ENCODE measurements at regions not wholly inside any gene's neighbourhood (a gene's known extent, or its start where the extent isn't known, plus 50 kb on each side); places are given as distances from the start of the nearest gene placed in this dataset.

DNA sequence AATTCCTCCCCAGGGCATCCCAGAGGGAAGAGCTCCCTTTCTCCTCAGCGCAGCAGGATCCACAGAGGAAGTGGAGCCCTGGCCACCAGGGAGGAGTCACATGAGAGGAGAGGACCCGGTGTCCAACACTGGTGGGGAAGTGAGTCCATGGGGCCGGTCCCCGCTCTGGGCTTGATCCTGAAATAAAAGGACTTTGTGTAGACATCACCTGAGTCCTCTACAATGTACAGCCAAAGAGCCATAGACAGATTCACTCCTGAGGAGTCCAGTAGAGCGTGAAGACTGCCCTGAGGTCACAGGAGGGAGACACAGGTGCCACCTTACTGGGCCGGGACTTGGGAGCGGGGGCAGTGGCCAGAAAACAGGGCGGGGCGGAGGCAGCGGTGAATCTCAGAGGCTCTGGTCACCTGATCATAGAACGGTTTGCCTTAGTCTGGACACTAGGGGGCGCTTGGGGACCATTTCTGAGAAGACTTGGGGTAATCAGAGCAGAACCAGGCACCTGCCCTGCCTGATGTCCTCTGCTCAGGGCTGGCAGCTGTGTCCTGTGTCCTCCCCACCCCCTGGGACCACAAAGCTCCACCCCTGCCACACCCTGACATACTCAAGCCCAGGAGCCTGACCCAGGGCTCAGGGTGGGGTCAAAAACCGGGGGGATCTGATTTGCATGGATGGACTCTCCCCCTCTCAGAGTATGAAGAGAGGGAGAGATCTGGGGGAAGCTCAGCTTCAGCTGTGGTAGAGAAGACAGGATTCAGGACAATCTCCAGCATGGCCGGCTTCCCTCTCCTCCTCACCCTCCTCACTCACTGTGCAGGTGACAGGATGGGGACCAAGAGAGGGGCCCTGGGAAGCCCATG is 112.7 kb downstream of the VPREB1 start (continued):
- TF ChIP-seq, protein P1, sequence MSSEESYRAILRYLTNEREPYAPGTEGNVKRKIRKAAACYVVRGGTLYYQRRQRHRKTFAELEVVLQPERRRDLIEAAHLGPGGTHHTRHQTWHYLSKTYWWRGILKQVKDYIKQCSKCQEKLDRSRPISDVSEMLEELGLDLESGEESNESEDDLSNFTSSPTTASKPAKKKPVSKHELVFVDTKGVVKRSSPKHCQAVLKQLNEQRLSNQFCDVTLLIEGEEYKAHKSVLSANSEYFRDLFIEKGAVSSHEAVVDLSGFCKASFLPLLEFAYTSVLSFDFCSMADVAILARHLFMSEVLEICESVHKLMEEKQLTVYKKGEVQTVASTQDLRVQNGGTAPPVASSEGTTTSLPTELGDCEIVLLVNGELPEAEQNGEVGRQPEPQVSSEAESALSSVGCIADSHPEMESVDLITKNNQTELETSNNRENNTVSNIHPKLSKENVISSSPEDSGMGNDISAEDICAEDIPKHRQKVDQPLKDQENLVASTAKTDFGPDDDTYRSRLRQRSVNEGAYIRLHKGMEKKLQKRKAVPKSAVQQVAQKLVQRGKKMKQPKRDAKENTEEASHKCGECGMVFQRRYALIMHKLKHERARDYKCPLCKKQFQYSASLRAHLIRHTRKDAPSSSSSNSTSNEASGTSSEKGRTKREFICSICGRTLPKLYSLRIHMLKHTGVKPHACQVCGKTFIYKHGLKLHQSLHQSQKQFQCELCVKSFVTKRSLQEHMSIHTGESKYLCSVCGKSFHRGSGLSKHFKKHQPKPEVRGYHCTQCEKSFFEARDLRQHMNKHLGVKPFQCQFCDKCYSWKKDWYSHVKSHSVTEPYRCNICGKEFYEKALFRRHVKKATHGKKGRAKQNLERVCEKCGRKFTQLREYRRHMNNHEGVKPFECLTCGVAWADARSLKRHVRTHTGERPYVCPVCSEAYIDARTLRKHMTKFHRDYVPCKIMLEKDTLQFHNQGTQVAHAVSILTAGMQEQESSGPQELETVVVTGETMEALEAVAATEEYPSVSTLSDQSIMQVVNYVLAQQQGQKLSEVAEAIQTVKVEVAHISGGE (CRISPR knock-in tag; IDR thresholded peaks at IDR 0.05): 0 out of 6 replicates have a peak, but pooled peaks of 1 of the 3 experiments have one; percentile 27
- TF ChIP-seq CXXC5 (CRISPR knock-in tag; IDR thresholded peaks at IDR 0.05): peak; percentile 62
- no peak for TF ChIP-seq MECOM (CRISPR knock-in tag; IDR thresholded peaks at IDR 0.05)
- peak; percentile 95 for TF ChIP-seq TOE1 (IDR thresholded peaks at IDR 0.05; ENCODE audit: borderline replicate concordance)
- TF ChIP-seq TOE1 (CRISPR knock-in tag; IDR thresholded peaks at IDR 0.05; ENCODE audit: borderline replicate concordance, low read depth): 0 out of 2 replicates have a peak, but pooled peaks have one; percentile 88
- peak; percentile 87; the same call in 1 of the 2 replicates for TF ChIP-seq CC2D1A (IDR thresholded peaks at IDR 0.05)
- TF ChIP-seq POLR3A (IDR thresholded peaks at IDR 0.05; ENCODE audit: borderline replicate concordance, extremely low read depth, insufficient read depth, insufficient read length): no peak
- no peak for TF ChIP-seq ZNF184 (CRISPR knock-in tag; IDR thresholded peaks at IDR 0.05)
- TF ChIP-seq CBFB (CRISPR knock-in tag; IDR thresholded peaks at IDR 0.05): peak; percentile 82; the same call in 1 of the 2 replicates
- TF ChIP-seq HMGXB4 (CRISPR knock-in tag; IDR thresholded peaks at IDR 0.05): peak; percentile 43; the same call in 1 of the 2 replicates
- TF ChIP-seq NONO (IDR thresholded peaks at IDR 0.05; ENCODE audit: low read depth in 2 of 2, low read length in 1 of 2): peak in 1 of 2 experiments; percentile 71; a peak in 1 of 4 replicates
- TF ChIP-seq TCF3 (CRISPR knock-in tag; IDR thresholded peaks at IDR 0.05): peak; percentile 61
- TF ChIP-seq, protein P2, sequence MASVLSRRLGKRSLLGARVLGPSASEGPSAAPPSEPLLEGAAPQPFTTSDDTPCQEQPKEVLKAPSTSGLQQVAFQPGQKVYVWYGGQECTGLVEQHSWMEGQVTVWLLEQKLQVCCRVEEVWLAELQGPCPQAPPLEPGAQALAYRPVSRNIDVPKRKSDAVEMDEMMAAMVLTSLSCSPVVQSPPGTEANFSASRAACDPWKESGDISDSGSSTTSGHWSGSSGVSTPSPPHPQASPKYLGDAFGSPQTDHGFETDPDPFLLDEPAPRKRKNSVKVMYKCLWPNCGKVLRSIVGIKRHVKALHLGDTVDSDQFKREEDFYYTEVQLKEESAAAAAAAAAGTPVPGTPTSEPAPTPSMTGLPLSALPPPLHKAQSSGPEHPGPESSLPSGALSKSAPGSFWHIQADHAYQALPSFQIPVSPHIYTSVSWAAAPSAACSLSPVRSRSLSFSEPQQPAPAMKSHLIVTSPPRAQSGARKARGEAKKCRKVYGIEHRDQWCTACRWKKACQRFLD (CRISPR knock-in tag; IDR thresholded peaks at IDR 0.05): no peak
- TF ChIP-seq, protein P3, sequence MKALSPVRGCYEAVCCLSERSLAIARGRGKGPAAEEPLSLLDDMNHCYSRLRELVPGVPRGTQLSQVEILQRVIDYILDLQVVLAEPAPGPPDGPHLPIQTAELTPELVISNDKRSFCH (CRISPR knock-in tag; IDR thresholded peaks at IDR 0.05): no peak
- TF ChIP-seq, protein P3 (tag; IDR thresholded peaks at IDR 0.05): peak; percentile 61; the same call in 1 of the 2 replicates
- TF ChIP-seq CBX3 (IDR thresholded peaks at IDR 0.05; ENCODE audit: borderline replicate concordance in 1 of 2, low read length in 2 of 2): peak in 1 of 2 experiments; percentile 63; a peak in 1 of 3 replicates
- TF ChIP-seq, protein P4, sequence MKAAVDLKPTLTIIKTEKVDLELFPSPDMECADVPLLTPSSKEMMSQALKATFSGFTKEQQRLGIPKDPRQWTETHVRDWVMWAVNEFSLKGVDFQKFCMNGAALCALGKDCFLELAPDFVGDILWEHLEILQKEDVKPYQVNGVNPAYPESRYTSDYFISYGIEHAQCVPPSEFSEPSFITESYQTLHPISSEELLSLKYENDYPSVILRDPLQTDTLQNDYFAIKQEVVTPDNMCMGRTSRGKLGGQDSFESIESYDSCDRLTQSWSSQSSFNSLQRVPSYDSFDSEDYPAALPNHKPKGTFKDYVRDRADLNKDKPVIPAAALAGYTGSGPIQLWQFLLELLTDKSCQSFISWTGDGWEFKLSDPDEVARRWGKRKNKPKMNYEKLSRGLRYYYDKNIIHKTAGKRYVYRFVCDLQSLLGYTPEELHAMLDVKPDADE (conservative IDR thresholded peaks at IDR 0.05; ENCODE audit: control insufficient read depth, low read depth, low read length): no peak; the same call in 1 of the 2 replicates
